ENCODE measurements at regions not wholly inside any gene's neighbourhood (a gene's known extent, or its start where the extent isn't known, plus 50 kb on each side); places are given as distances from the start of the nearest gene placed in this dataset.

DNA sequence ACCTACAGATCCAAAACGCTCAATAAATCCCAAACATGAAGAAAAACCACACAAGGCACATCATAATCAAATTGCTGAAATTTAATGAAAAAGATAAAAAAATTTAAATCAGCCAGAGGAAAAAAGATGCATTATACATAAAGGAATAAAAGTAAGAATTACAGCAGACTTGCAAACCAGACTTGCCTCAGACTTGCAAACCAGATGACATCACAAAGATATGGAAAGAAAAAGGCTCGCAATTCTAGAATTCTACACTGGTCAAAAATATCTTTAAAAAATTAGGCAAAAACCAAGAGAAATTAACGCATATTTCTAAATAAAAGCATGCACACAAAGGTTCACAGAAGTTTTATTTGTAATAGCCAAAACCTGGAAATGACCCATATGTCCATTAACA, 188.0 kb upstream of the NAMPT start:
- no peaks in the 10 kb centered on the region for H3K27me3 ChIP-seq
- intact Hi-C loops (cut with DNase I): no loop called here
- DNase-seq: no peak
- no peak overlapping the region for H3K27ac ChIP-seq
- WGBS, 3 donors: 67 to 80% (median 71%) methylated on average over 3 of the region's 3 CpGs
- TF ChIP-seq EP300 (IDR thresholded peaks at IDR 0.05): no peak
- TF ChIP-seq CTCF (IDR thresholded peaks at IDR 0.05): no peak
- TF ChIP-seq POLR2A (IDR thresholded peaks at IDR 0.05): no peak
- no peak overlapping the region for H3K4me3 ChIP-seq
- H3K36me3 ChIP-seq: no peaks in the 10 kb centered on the region
- H3K4me1 ChIP-seq (ENCODE audit: insufficient read depth): no peaks in the 10 kb centered on the region
- H3K9me3 ChIP-seq: no peaks in the 10 kb centered on the region

GRCh38 chr7:106471686-106472440, 187.1 kb upstream of the NAMPT start:
- TF ChIP-seq POLR2A (IDR thresholded peaks at IDR 0.05) (no peak), EP300 (IDR thresholded peaks at IDR 0.05) (no peak), CTCF (IDR thresholded peaks at IDR 0.05) (no peak)
- intact Hi-C loops (cut with DNase I): no loop called here
- Histone ChIP-seq H3K9me3 (no peaks in the 10 kb centered on the region), H3K27ac (no peak overlapping the region), H3K36me3 (no peaks in the 10 kb centered on the region), H3K27me3 (no peaks in the 10 kb centered on the region), H3K4me1 (ENCODE audit: insufficient read depth) (no peaks in the 10 kb centered on the region), H3K4me3 (no peak overlapping the region)
- WGBS, 3 donors: 65 to 76% (median 68%) methylated on average over 8 of the region's 8 CpGs
- no peak for DNase-seq

DNA sequence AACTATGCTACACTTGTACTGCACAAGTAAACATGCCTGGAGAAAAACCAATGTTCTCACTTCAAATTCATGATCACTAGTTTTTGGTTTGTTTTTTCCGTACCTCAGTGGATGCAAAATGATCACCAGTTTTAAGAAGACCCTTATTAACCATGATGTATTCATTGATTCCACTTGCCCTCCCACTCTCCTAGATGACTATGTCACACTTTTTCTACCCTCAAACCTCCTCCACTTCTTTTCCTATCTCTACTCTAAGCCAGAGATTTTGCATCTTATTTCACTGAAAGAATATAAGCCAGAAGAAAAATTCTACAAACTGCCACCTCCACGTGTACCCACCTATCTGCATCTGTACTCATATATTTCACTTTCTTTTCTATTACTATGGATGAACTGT, 186.2 kb upstream of the NAMPT start:
- intact Hi-C loops (cut with DNase I): no loop called here
- 73 to 89% (median 80%) methylated on average over 2 of the region's 2 CpGs for WGBS, 3 donors
- Histone ChIP-seq H3K4me3 (no peak overlapping the region), H3K27me3 (no peaks in the 10 kb centered on the region), H3K4me1 (ENCODE audit: insufficient read depth) (no peaks in the 10 kb centered on the region), H3K36me3 (no peaks in the 10 kb centered on the region), H3K9me3 (no peaks in the 10 kb centered on the region), H3K27ac (no peak overlapping the region)
- no peak for TF ChIP-seq POLR2A (IDR thresholded peaks at IDR 0.05)
- TF ChIP-seq EP300 (IDR thresholded peaks at IDR 0.05): no peak
- no peak for DNase-seq

DNA sequence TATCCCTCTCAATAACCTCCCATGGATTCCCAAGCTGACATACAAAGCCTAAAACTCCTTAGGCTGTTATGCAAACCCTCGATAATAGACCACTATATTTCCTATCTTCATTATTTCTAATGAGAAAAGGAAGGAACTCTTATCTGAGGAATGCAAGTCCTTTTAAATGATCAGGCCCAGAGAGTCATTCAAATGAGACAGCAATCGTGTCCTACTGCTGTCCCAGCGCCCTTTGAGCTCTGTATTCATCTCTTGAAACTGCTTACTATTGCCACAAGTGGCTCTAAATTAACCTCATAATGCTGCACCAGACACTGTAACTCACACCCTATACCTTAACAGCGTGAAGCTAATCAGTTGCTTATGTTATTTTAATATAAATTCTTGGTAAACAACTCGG, 182.1 kb upstream of the NAMPT start:
- no peaks in the 10 kb centered on the region for H3K4me1 ChIP-seq (ENCODE audit: insufficient read depth)
- no peak for TF ChIP-seq EP300 (IDR thresholded peaks at IDR 0.05)
- no peak for TF ChIP-seq POLR2A (IDR thresholded peaks at IDR 0.05)
- TF ChIP-seq CTCF (IDR thresholded peaks at IDR 0.05): no peak
- no peak for DNase-seq
- no peak overlapping the region for H3K4me3 ChIP-seq
- WGBS, 3 donors: 66 to 68% (median 67%) methylated on average over 5 of the region's 5 CpGs
- H3K27me3 ChIP-seq: no peaks in the 10 kb centered on the region
- H3K27ac ChIP-seq: no peak overlapping the region
- intact Hi-C loops (cut with DNase I): loop anchor here in 1 of 4 donors (10.0 kb wide), 1 partner anchor 182 kb away; the partner anchor contains the start of gene NAMPT
- H3K36me3 ChIP-seq: no peaks in the 10 kb centered on the region
- no peaks in the 10 kb centered on the region for H3K9me3 ChIP-seq
